Upper lobe of right lung (tissue), 1 donor: ENCODE measurements at regions not wholly inside any gene's neighbourhood (a gene's known extent, or its start where the extent isn't known, plus 50 kb on each side); places are given as distances from the start of the nearest gene placed in this dataset.

Source experiments
- ATAC-seq: fragments of 200-7000 bp; cut with Tn5 transposase; one replicate; pipeline ENCODE4 v1.9.1; 2020; ENCODE audit warnings: mild to moderate bottlenecking, moderate library complexity
- DNase-seq: peaks from one replicate; pipeline ENCODE4 v3.0.0-alpha.2; 2020
- H3K27ac ChIP-seq: fragments of 200-600 bp; one replicate; pipeline ENCODE4 v1.8.0; 2022
- H3K27me3 ChIP-seq: fragments of 200-600 bp; one replicate; pipeline ENCODE4 v1.8.0; 2022; ENCODE audit warnings: mild to moderate bottlenecking
- H3K36me3 ChIP-seq: fragments of 200-600 bp; one replicate; pipeline ENCODE4 v1.8.0; 2022
- H3K4me1 ChIP-seq: fragments of 200-600 bp; one replicate; pipeline ENCODE4 v1.8.0; 2022
- H3K4me3 ChIP-seq: fragments of 200-600 bp; one replicate; pipeline ENCODE4 v1.8.0; 2022; ENCODE audit warnings: mild to moderate bottlenecking
- H3K9me3 ChIP-seq: fragments of 200-600 bp; one replicate; pipeline ENCODE4 v1.8.0; 2022
- CTCF ChIP-seq: fragments of 200-600 bp; IDR thresholded peaks from one replicate; pipeline ENCODE4 v1.8.0; 2022; ENCODE audit warnings: antibody characterized with exemption
- intact Hi-C: fragments of 100-400 bp; cut with DNase I; formaldehyde crosslinking; loops from one replicate; pipeline ENCODE4 v1.11.0; 2022
- donor health status: DM: no; HTN: yes; CAD: no; lungs with severe emphysema.

DNA sequence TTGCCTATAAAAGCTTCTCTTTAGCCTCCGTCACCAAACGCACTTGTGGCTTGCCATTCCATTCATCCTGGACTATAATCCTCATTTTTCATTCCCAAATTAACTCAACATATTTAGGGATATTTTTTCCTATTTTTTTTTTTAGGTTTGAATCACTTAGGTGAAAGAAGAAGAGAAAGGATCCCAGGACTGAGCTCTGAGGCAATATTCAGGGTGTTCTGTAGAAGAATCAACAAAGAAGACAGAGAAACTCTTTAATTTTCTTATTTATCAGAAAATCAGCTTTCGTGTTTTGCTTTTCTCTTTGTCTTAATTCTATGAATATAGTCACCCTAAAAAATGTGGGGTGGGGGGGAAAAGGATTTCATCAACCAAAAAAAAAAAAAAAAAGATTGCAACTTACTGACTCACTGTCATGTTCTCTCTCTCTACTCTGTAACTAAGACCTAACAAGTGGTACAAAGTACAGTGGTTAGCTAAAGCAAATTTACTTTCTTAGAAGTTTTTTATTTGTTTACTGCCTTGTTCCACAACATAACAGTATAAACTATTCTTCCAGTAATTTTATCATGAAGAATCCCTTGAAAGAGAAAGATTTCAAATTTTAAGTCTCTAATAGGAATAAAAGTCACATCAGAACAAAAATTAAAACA lies 272.0 kb downstream of the DHX15 start:
- Histone ChIP-seq H3K36me3 (no peaks in the 10 kb centered on the region), H3K4me1 (no peaks in the 10 kb centered on the region), H3K9me3 (no peaks in the 10 kb centered on the region), H3K4me3 (no peak overlapping the region), H3K27ac (no peak overlapping the region), H3K27me3 (no peaks in the 10 kb centered on the region)
- ATAC-seq (no peak), DNase-seq (no peak)
- no peak for TF ChIP-seq CTCF
- intact Hi-C loops = no loop called here

GRCh38 chr4:24303926-24304325 lies 280.4 kb downstream of the DHX15 start:
- DNase-seq (no peak), ATAC-seq (no peak)
- Histone ChIP-seq H3K4me1 (no peaks in the 10 kb centered on the region), H3K27ac (no peak overlapping the region), H3K9me3 (no peaks in the 10 kb centered on the region), H3K36me3 (no peaks in the 10 kb centered on the region), H3K27me3 (no peaks in the 10 kb centered on the region), H3K4me3 (no peak overlapping the region)
- intact Hi-C loops = no loop called here
- TF ChIP-seq CTCF = no peak

DNA sequence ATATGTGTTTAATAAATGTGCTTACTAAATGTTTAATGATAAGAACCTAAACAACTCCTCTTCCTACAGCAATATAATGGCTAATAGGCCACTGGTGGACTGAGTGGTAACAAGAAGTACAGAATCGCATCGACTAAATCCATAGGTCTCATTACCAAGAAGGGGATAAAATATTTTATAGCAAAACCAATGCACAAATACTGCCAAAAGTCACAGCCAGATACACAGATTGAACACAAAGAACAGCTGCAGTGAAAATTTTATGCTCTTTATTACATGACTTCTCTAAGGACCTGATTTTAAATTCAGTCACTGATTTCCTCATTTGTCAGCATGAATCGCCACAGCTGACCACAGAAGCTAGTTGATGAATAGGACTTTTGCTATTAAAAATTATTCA lies 285.4 kb downstream of the DHX15 start:
- Histone ChIP-seq H3K27ac (no peak overlapping the region), H3K36me3 (no peaks in the 10 kb centered on the region), H3K9me3 (no peaks in the 10 kb centered on the region), H3K4me3 (no peak overlapping the region), H3K27me3 (no peaks in the 10 kb centered on the region), H3K4me1 (no peaks in the 10 kb centered on the region)
- TF ChIP-seq CTCF = no peak
- ATAC-seq (no peak), DNase-seq (no peak)
- intact Hi-C loops = no loop called here

DNA sequence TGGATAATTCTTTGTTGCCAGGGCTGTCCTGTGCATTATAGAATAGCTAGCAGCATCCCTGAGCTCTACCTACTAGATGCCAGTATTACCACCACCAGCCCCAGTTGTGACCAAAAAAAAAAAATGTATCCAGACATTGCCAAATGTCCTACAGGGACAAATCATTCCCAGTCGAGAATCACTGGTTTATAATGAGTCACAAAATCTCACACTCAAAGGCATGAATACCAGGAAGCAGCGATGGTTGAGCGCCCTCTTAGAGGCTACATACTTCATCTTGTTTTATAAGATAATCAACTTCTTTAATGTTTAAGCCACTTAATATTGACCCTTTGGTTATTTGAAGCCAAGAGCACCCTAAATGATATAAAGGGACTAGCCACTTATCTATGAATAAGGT lies 297.3 kb downstream of the DHX15 start:
- intact Hi-C loops = no loop called here
- no peak overlapping the region for H3K4me3 ChIP-seq
- no peak for ATAC-seq
- DNase-seq = no peak
- no peak overlapping the region for H3K27ac ChIP-seq
- H3K36me3 ChIP-seq = no peaks in the 10 kb centered on the region
- H3K4me1 ChIP-seq = no peaks in the 10 kb centered on the region
- H3K9me3 ChIP-seq = no peaks in the 10 kb centered on the region
- TF ChIP-seq CTCF = no peak
- no peaks in the 10 kb centered on the region for H3K27me3 ChIP-seq

DNA sequence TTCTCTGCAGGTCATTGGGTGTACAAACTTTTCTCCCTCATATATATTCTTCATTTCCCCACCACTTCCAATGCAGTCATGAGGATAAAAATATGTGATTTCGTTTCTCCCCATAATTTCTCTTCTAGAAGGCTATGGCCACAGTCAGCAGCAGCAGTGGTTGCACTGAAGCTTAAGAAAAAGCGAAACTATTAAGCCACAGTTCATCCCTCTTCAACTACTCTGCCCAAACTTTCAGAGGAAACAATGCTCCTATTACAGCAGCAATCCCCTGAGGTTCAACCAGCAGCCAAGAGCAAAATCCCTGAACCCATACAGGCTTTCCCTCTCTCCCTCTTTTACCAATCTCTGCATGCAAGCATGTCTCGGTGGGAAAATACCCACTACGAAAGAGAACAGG lies 298.6 kb downstream of the DHX15 start:
- H3K4me1 ChIP-seq = no peaks in the 10 kb centered on the region
- TF ChIP-seq CTCF = no peak
- no peaks in the 10 kb centered on the region for H3K36me3 ChIP-seq
- intact Hi-C loops = no loop called here
- H3K4me3 ChIP-seq = no peak overlapping the region
- no peaks in the 10 kb centered on the region for H3K27me3 ChIP-seq
- ATAC-seq (no peak), DNase-seq (no peak)
- H3K9me3 ChIP-seq = no peaks in the 10 kb centered on the region
- no peak overlapping the region for H3K27ac ChIP-seq

- no peaks in the 10 kb centered on the region for H3K27me3 ChIP-seq
- DNase-seq (no peak), ATAC-seq (no peak)
- no peak for TF ChIP-seq CTCF
- H3K27ac ChIP-seq = no peak overlapping the region
- intact Hi-C loops = no loop called here
- H3K36me3 ChIP-seq = no peaks in the 10 kb centered on the region
- no peak overlapping the region for H3K4me3 ChIP-seq
- no peaks in the 10 kb centered on the region for H3K4me1 ChIP-seq
- no peaks in the 10 kb centered on the region for H3K9me3 ChIP-seq
These were observed 301.9 kb downstream of the DHX15 start for GRCh38 chr4:24282446-24282845.
